ENCODE measurements at regions not wholly inside any gene's neighbourhood (a gene's known extent, or its start where the extent isn't known, plus 50 kb on each side); places are given as distances from the start of the nearest gene placed in this dataset.
"Not testable (repeated sequence)": the region's sequence is repeated elsewhere in the genome, so short reads cannot be mapped to it uniquely, and the experiment has no call there.

DNA sequence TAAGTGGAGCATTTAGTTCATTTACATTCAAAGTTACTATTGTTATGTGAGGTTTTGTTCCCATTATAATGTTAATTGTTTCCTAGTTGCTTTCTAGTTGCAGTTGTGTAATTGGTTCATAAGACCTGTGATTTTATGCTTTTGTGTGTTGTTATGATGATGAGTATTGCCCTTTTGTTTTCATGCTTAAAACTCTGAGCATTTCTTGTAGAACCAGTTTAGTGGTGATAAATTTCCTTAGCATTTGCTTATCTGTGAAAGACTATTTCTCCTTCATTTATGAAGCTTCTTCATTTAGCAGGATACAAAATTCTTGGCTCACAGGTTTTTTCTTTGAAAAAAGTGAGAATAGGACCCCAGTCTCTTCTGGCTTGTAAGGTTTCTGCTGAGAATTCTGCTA, 274.8 kb upstream of the SPAG17 start:
- H3K4me1 ChIP-seq (ENCODE audit: control insufficient read depth, low read length): no peaks in the 10 kb centered on the region
- no peak overlapping the region for H3K4me3 ChIP-seq (ENCODE audit: low read length)
- H3K9me3 ChIP-seq (ENCODE audit: control insufficient read depth, insufficient read depth, low read length): no peaks in the 10 kb centered on the region; the same call in 1 of the 2 replicates
- no peaks in the 10 kb centered on the region for H3K36me3 ChIP-seq (ENCODE audit: control insufficient read depth, low read length)
- H3F3A ChIP-seq (ENCODE audit: control insufficient read depth, insufficient read depth): no peaks in the 10 kb centered on the region
- TF ChIP-seq, protein P1, sequence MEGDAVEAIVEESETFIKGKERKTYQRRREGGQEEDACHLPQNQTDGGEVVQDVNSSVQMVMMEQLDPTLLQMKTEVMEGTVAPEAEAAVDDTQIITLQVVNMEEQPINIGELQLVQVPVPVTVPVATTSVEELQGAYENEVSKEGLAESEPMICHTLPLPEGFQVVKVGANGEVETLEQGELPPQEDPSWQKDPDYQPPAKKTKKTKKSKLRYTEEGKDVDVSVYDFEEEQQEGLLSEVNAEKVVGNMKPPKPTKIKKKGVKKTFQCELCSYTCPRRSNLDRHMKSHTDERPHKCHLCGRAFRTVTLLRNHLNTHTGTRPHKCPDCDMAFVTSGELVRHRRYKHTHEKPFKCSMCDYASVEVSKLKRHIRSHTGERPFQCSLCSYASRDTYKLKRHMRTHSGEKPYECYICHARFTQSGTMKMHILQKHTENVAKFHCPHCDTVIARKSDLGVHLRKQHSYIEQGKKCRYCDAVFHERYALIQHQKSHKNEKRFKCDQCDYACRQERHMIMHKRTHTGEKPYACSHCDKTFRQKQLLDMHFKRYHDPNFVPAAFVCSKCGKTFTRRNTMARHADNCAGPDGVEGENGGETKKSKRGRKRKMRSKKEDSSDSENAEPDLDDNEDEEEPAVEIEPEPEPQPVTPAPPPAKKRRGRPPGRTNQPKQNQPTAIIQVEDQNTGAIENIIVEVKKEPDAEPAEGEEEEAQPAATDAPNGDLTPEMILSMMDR (IDR thresholded peaks at IDR 0.05; ENCODE audit: low read depth, low read length, poor library complexity, severe bottlenecking): no peak
- no peak for TF ChIP-seq EZH2phosphoT487 (IDR thresholded peaks at IDR 0.05; ENCODE audit: borderline replicate concordance, low read length)
- H3K27ac ChIP-seq (ENCODE audit: low read depth, low read length): no peak overlapping the region
- H4K20me1 ChIP-seq (ENCODE audit: control insufficient read depth, insufficient read depth, low read depth, low read length): no peaks in the 10 kb centered on the region
- H3K9me2 ChIP-seq (replicated peaks; ENCODE audit: control insufficient read depth, low read length): no peaks in the 10 kb centered on the region
- no peaks in the 10 kb centered on the region for H3K79me2 ChIP-seq (ENCODE audit: control insufficient read depth, low read length)
- no peaks in the 10 kb centered on the region for H3K27me3 ChIP-seq (ENCODE audit: control insufficient read depth, low read length)
- no peak overlapping the region for H3K4me2 ChIP-seq (ENCODE audit: low read length)

GRCh38 chr1:118453856-118454255, 268.8 kb upstream of the SPAG17 start:
- H3K4me1 ChIP-seq (ENCODE audit: control insufficient read depth, low read length); H4K20me1 ChIP-seq (ENCODE audit: control insufficient read depth, insufficient read depth, low read depth, low read length); H3K9me2 ChIP-seq (replicated peaks; ENCODE audit: control insufficient read depth, low read length); H3K36me3 ChIP-seq (ENCODE audit: control insufficient read depth, low read length); H3K4me3 ChIP-seq (ENCODE audit: low read length); H3F3A ChIP-seq (ENCODE audit: control insufficient read depth, insufficient read depth); H3K4me2 ChIP-seq (ENCODE audit: low read length); H3K27me3 ChIP-seq (ENCODE audit: control insufficient read depth, low read length); H3K27ac ChIP-seq (ENCODE audit: low read depth, low read length); H3K79me2 ChIP-seq (ENCODE audit: control insufficient read depth, low read length); H3K9me3 ChIP-seq (ENCODE audit: control insufficient read depth, insufficient read depth, low read length): not testable (repeated sequence)

DNA sequence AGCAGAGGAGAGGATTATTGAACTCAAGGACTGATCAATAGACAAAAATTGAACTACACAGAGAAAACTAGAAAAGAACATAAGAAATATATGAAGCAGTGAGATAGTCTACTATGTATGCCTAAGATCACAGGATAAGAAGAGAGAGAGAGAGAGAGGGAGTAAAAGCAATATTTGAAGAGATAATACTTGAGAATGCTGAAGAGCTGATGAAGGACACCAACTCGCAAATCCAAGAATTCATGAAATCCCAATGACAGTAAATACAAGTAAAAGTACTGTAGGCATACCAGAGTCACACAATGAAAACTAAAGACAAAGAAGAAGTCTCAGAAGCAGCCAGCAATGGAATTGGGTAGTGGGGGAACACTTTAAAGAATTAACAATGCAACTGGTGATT, 260.1 kb upstream of the SPAG17 start:
- H3K79me2 ChIP-seq (ENCODE audit: control insufficient read depth, low read length): no peaks in the 10 kb centered on the region
- H3K4me2 ChIP-seq (ENCODE audit: low read length): no peak overlapping the region
- no peak overlapping the region for H3K27ac ChIP-seq (ENCODE audit: low read depth, low read length)
- H3K4me3 ChIP-seq (ENCODE audit: low read length): no peak overlapping the region
- H3K4me1 ChIP-seq (ENCODE audit: control insufficient read depth, low read length): no peaks in the 10 kb centered on the region
- H3K36me3 ChIP-seq (ENCODE audit: control insufficient read depth, low read length): no peaks in the 10 kb centered on the region
- no peaks in the 10 kb centered on the region for H4K20me1 ChIP-seq (ENCODE audit: control insufficient read depth, insufficient read depth, low read depth, low read length)
- H3K9me3 ChIP-seq (ENCODE audit: control insufficient read depth, insufficient read depth, low read length): no peaks in the 10 kb centered on the region
- H3K27me3 ChIP-seq (ENCODE audit: control insufficient read depth, low read length): no peaks in the 10 kb centered on the region
- H3F3A ChIP-seq (ENCODE audit: control insufficient read depth, insufficient read depth): no peaks in the 10 kb centered on the region
- H3K9me2 ChIP-seq (replicated peaks; ENCODE audit: control insufficient read depth, low read length): no peaks in the 10 kb centered on the region
- TF ChIP-seq EZH2phosphoT487 (IDR thresholded peaks at IDR 0.05; ENCODE audit: borderline replicate concordance, low read length): no peak
- TF ChIP-seq, protein P1 (IDR thresholded peaks at IDR 0.05; ENCODE audit: low read depth, low read length, poor library complexity, severe bottlenecking): no peak

- H3K4me3 ChIP-seq (ENCODE audit: low read length): no peak overlapping the region
- TF ChIP-seq EZH2phosphoT487 (IDR thresholded peaks at IDR 0.05; ENCODE audit: borderline replicate concordance, low read length): no peak
- TF ChIP-seq, protein P1 (IDR thresholded peaks at IDR 0.05; ENCODE audit: low read depth, low read length, poor library complexity, severe bottlenecking): no peak
- no peaks in the 10 kb centered on the region for H3K4me1 ChIP-seq (ENCODE audit: control insufficient read depth, low read length)
- no peaks in the 10 kb centered on the region for H4K20me1 ChIP-seq (ENCODE audit: control insufficient read depth, insufficient read depth, low read depth, low read length)
- no peaks in the 10 kb centered on the region for H3K79me2 ChIP-seq (ENCODE audit: control insufficient read depth, low read length)
- H3F3A ChIP-seq (ENCODE audit: control insufficient read depth, insufficient read depth): no peaks in the 10 kb centered on the region
- no peaks in the 10 kb centered on the region for H3K27me3 ChIP-seq (ENCODE audit: control insufficient read depth, low read length)
- no peaks in the 10 kb centered on the region for H3K36me3 ChIP-seq (ENCODE audit: control insufficient read depth, low read length)
- no peaks in the 10 kb centered on the region for H3K9me2 ChIP-seq (replicated peaks; ENCODE audit: control insufficient read depth, low read length)
- H3K4me2 ChIP-seq (ENCODE audit: low read length): no peak overlapping the region
- no peaks in the 10 kb centered on the region for H3K9me3 ChIP-seq (ENCODE audit: control insufficient read depth, insufficient read depth, low read length)
- no peak overlapping the region for H3K27ac ChIP-seq (ENCODE audit: low read depth, low read length)
These were observed 257.2 kb upstream of the SPAG17 start for GRCh38 chr1:118442214-118442613.
